SK-N-SH treated with all-trans-retinoic acid at 6 μM for 48 hours (cell line): ENCODE measurements at regions not wholly inside any gene's neighbourhood (a gene's known extent, or its start where the extent isn't known, plus 50 kb on each side); places are given as distances from the start of the nearest gene placed in this dataset.

Experiments
- GLIS3 ChIP-seq: fragments of 250-450 bp; sonication (Bioruptor Pico); IDR thresholded peaks from 2 replicates; pipeline ENCODE4 v1.5.0; 2020; ENCODE audit warnings: mild to moderate bottlenecking, moderate library complexity
- ZC3H10 ChIP-seq: fragments of 250-450 bp; sonication (Bioruptor Pico); IDR thresholded peaks from 2 replicates; pipeline ENCODE4 v1.5.1; 2021; ENCODE audit warnings: mild to moderate bottlenecking, moderate library complexity

- TF ChIP-seq ZC3H10 (CRISPR knock-in tag), result no peak
- no peak for TF ChIP-seq GLIS3 (CRISPR knock-in tag)
Measured at GRCh38 chr3:130838898-130839600, 54.8 kb upstream of the ATP2C1 start.
